ENCODE measurements at regions not wholly inside any gene's neighbourhood (a gene's known extent, or its start where the extent isn't known, plus 50 kb on each side); places are given as distances from the start of the nearest gene placed in this dataset.

- no peak for TF ChIP-seq E2F6 (IDR thresholded peaks at IDR 0.05)
These were observed 170.0 kb downstream of the ACKR3 start (continued) for GRCh38 chr2:236739663-236740062.

Data from H1 (cell line).